ENCODE measurements at regions not wholly inside any gene's neighbourhood (a gene's known extent, or its start where the extent isn't known, plus 50 kb on each side); places are given as distances from the start of the nearest gene placed in this dataset.

GRCh38 chr2:111225856-111226255, 105.1 kb downstream of the BCL2L11 start:
- Mint-ChIP-seq H3K4me3 (no peak overlapping the region), H3K27me3 (ENCODE audit: low read depth) (no peaks in the 10 kb centered on the region), H3K4me1 (no peaks in the 10 kb centered on the region), H3K9me3 (peaks cover 26% of the 10 kb centered on the region), H3K27ac (ENCODE audit: unreplicated experiment) (no peak overlapping the region), H3K36me3 (ENCODE audit: low read depth) (peaks cover 23% of the 10 kb centered on the region)
- DNase-seq (ENCODE audit: low read depth, low spot score) = no peak
- no peak for TF ChIP-seq CTCF (conservative IDR thresholded peaks at IDR 0.05)

GRCh38 chr2:111226876-111227700, 106.4 kb downstream of the BCL2L11 start:
- Mint-ChIP-seq H3K9me3 (peaks cover 27% of the 10 kb centered on the region), H3K27me3 (ENCODE audit: low read depth) (no peaks in the 10 kb centered on the region), H3K4me1 (no peaks in the 10 kb centered on the region), H3K4me3 (no peak overlapping the region), H3K36me3 (ENCODE audit: low read depth) (peaks cover 27% of the 10 kb centered on the region), H3K27ac (ENCODE audit: unreplicated experiment) (no peak overlapping the region)
- no peak for DNase-seq (ENCODE audit: low read depth, low spot score)
- no peak for TF ChIP-seq CTCF (conservative IDR thresholded peaks at IDR 0.05)

GRCh38 chr2:111227716-111228141, 107.0 kb downstream of the BCL2L11 start:
- Mint-ChIP-seq H3K36me3 (ENCODE audit: low read depth) (peaks cover 26% of the 10 kb centered on the region), H3K9me3 (peaks cover 28% of the 10 kb centered on the region), H3K27ac (ENCODE audit: unreplicated experiment) (no peak overlapping the region), H3K4me1 (no peaks in the 10 kb centered on the region), H3K4me3 (no peak overlapping the region), H3K27me3 (ENCODE audit: low read depth) (no peaks in the 10 kb centered on the region)
- DNase-seq (ENCODE audit: low read depth, low spot score) = no peak
- no peak for TF ChIP-seq CTCF (conservative IDR thresholded peaks at IDR 0.05)

- Mint-ChIP-seq H3K27ac (ENCODE audit: unreplicated experiment) (no peak overlapping the region), H3K36me3 (ENCODE audit: low read depth) (peaks cover 25% of the 10 kb centered on the region), H3K4me1 (no peaks in the 10 kb centered on the region), H3K27me3 (ENCODE audit: low read depth) (no peaks in the 10 kb centered on the region), H3K4me3 (no peak overlapping the region), H3K9me3 (peaks cover 17% of the 10 kb centered on the region)
- DNase-seq (ENCODE audit: low read depth, low spot score) = no peak
- TF ChIP-seq CTCF (conservative IDR thresholded peaks at IDR 0.05) = no peak
Observed at GRCh38 chr2:111231532-111232252, 111.0 kb downstream of the BCL2L11 start.

- no peaks in the 10 kb centered on the region for H3K4me1 Mint-ChIP-seq
- DNase-seq (ENCODE audit: low read depth, low spot score) = no peak
- TF ChIP-seq CTCF (conservative IDR thresholded peaks at IDR 0.05) = no peak
- no peak overlapping the region for H3K4me3 Mint-ChIP-seq
- H3K36me3 Mint-ChIP-seq (ENCODE audit: low read depth) = peaks cover 14% of the 10 kb centered on the region
- no peaks in the 10 kb centered on the region for H3K27me3 Mint-ChIP-seq (ENCODE audit: low read depth)
- peaks cover 11% of the 10 kb centered on the region for H3K9me3 Mint-ChIP-seq
- no peak overlapping the region for H3K27ac Mint-ChIP-seq (ENCODE audit: unreplicated experiment)
Observed at GRCh38 chr2:111235192-111236015, 114.7 kb downstream of the BCL2L11 start.

Measured in neural crest cell (in vitro differentiated cells).